Omental fat pad (tissue), 3 donors: ENCODE measurements at regions not wholly inside any gene's neighbourhood (a gene's known extent, or its start where the extent isn't known, plus 50 kb on each side); places are given as distances from the start of the nearest gene placed in this dataset.

Source experiments
- ATAC-seq: fragments of 150-250 bp; one replicate; pipeline ENCODE4 v1.9.1; 2016; ENCODE audit warnings: mild to moderate bottlenecking, moderate library complexity; ENCODE audit not compliant: low FRiP score
- DNase-seq: peaks from one replicate; pipeline ENCODE4 v3.0.0-alpha.2; 2019; ENCODE audit warnings: low spot score
- CTCF ChIP-seq, 3 donors: fragments of 450-650 bp; IDR thresholded peaks; one replicate each; pipeline ENCODE4 v1.5.1; 2016 to 2017; ENCODE audit warnings: antibody characterized with exemption in 3 of 3, mild to moderate bottlenecking in 3 of 3, moderate library complexity in 2 of 3

DNA sequence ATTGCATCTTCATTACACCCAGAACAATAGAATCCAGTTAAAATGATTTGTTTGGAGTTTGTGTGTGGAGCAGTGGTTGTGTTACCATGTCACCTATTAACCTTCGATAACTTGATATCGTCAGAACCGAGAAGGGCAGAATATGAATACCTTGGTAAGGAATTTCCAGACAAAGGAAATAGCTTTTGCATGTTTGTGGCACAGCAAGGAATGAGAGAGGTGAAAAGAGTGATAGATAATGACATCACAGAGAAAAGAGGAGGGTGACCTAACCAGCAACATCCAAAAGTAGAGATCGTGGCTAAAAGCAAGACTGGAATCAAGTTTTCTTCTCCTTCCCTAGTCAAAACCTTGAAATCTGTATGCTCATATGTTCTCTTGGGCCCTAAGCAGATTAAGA, 244.6 kb upstream of the NEGR1 start:
- DNase-seq (no peak), ATAC-seq (no peak)
- TF ChIP-seq CTCF (IDR thresholded peaks at IDR 0.05), result no peak

DNA sequence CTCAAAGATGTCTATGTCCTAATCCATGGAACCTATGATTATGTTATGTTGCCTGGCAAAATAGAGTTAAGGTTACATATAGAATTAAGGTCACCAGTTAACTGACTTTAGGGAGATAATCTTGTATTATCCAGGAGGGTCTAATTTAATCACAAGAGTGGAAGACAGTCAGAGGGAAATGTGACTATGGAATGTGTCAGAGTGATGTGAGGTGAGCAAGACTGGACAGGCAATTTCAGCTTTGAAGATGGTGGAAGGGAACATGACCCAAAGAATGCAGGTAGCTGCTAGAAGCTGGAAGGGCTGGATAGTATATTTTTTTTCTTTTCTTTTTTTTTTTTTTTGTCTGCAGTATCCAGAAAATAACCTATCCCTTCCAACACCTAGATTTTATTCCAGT, 241.7 kb upstream of the NEGR1 start:
- TF ChIP-seq CTCF (IDR thresholded peaks at IDR 0.05), result no peak
- ATAC-seq, result no peak
- DNase-seq, result no peak

GRCh38 chr1:72521659-72522058, 239.3 kb upstream of the NEGR1 start:
- ATAC-seq (no peak), DNase-seq (no peak)
- TF ChIP-seq CTCF (IDR thresholded peaks at IDR 0.05), result no peak

DNA sequence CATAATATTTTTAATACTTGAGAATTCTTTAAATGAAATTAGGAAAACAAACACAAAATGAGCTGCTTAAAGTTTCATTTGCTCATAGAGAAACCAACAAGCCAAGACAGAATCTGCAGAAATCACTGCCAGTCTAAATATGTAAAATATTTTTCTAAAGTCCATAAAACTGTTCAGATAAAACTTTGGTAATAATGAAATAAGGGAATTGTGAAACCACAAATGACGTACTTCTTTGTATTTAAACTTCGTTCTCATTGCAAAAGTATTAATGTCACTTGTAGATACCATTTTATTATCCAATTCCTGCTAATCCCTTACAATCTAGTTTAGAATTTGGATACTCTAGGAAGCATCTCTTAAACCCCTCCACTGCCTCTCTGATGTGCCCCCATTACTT, 234.5 kb upstream of the NEGR1 start:
- DNase-seq (no peak), ATAC-seq (no peak)
- TF ChIP-seq CTCF (IDR thresholded peaks at IDR 0.05), result no peak

DNA sequence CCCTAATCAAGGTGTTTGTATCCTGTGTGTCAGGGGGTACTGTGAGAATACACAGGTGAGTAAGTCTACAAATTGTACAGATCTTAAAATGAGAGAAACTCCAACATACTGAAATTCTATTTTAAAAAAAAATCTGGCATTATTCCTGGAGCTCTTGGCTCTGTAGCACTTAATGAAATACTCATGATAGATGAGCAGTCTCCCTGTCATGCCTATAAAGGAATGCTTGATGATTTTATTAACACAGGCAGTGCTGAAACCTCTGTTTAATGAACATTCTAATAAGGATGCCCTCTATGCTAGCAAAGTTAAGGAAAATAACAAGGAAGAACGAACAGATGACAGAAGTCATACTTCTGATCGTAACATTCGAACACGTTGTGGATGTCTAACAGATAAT, 233.9 kb upstream of the NEGR1 start:
- TF ChIP-seq CTCF (IDR thresholded peaks at IDR 0.05), result no peak
- ATAC-seq (no peak), DNase-seq (no peak)

- DNase-seq (no peak), ATAC-seq (peak; percentile 32)
- no peak for TF ChIP-seq CTCF (IDR thresholded peaks at IDR 0.05)
Measured at GRCh38 chr1:72498371-72498770, 216.0 kb upstream of the NEGR1 start.

DNA sequence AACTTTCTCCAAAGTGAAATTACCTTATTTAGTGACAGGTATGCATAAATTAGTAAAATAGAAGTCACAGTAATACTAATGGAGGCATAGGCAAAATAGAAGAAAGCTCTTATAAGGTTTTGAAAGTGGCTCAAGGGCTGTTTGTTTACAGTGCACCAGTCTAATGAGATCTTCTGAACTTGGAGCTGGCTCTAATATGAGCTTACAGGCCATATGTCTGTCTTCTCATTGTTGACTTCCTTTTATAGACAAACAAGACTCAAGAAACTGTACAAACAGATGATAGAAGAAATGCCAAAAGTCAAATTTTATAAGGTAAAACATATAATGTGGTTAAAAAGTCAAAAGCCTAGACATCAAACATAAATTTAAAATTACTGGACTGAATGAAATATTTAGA, 207.5 kb upstream of the NEGR1 start:
- TF ChIP-seq CTCF (IDR thresholded peaks at IDR 0.05), result no peak
- no peak for DNase-seq
- no peak for ATAC-seq
